Astrocyte (in vitro differentiated cells and primary cell): ENCODE measurements at regions not wholly inside any gene's neighbourhood (a gene's known extent, or its start where the extent isn't known, plus 50 kb on each side); places are given as distances from the start of the nearest gene placed in this dataset.

ENCODE experiments used
- CTCF ChIP-seq: IDR thresholded peaks from 2 replicates; pipeline ENCODE4 v1.5.1; 2011; ENCODE audit warnings: low read depth, mild to moderate bottlenecking, inconsistent platforms, low read length, moderate library complexity; ENCODE audit not compliant: insufficient read depth
- EZH2 ChIP-seq: IDR thresholded peaks from 2 replicates; pipeline ENCODE4 v1.6.1; 2012; ENCODE audit warnings: mild to moderate bottlenecking, low read length, inconsistent platforms; ENCODE audit not compliant: insufficient read depth

GRCh38 chr10:7101451-7101850 lies 309.4 kb downstream of the SFMBT2 start:
- TF ChIP-seq EZH2, result no peak
- TF ChIP-seq CTCF, result no peak
